Thyroid gland (tissue), 4 donors: ENCODE measurements at regions not wholly inside any gene's neighbourhood (a gene's known extent, or its start where the extent isn't known, plus 50 kb on each side); places are given as distances from the start of the nearest gene placed in this dataset.

Experiments used
- DNase-seq, 2 donors: peaks; one replicate each; pipeline ENCODE4 v3.0.0-alpha.2; 2019
- H3K27ac ChIP-seq, 3 donors: fragments of 200-600 bp; sonication (generic); 1 replicate in 2 of 3; 2 replicates in 1 of 3; pipeline ENCODE4 v1.5.1; 2016 to 2019; ENCODE audit warnings: mild to moderate bottlenecking in 1 of 3, moderate library complexity in 1 of 3
- H3K27me3 ChIP-seq: fragments of 200-600 bp; sonication (generic); one replicate; pipeline ENCODE4 v1.5.1; 2019
- H3K36me3 ChIP-seq, 2 donors: fragments of 200-600 bp; sonication (generic); one replicate each; pipeline ENCODE4 v1.5.1; 2016 to 2019
- H3K4me1 ChIP-seq, 2 donors: fragments of 200-600 bp; sonication (generic); one replicate each; pipeline ENCODE4 v1.5.1; 2017 to 2019
- H3K4me3 ChIP-seq, 3 donors: fragments of 200-600 bp; sonication (generic); replicated peaks in 1 of 3; 1 replicate in 2 of 3; 2 replicates in 1 of 3; pipeline ENCODE4 v1.5.1; 2016; ENCODE audit warnings: mild to moderate bottlenecking in 1 of 3
- H3K9me3 ChIP-seq: fragments of 200-600 bp; sonication (generic); one replicate; pipeline ENCODE4 v1.5.1; 2017
- POLR2A ChIP-seq, 2 donors: fragments of 450-650 bp; IDR thresholded peaks; one replicate each; pipeline ENCODE4 v1.6.1; 2017; ENCODE audit warnings: antibody characterized with exemption in 2 of 2, mild to moderate bottlenecking in 2 of 2, moderate library complexity in 1 of 2
- WGBS, 2 donors: methylation state at CpG; one replicate each; pipeline ENCODE4 v1.1.5; 2017; 5-methylcytosine and 5-hydroxymethylcytosine counted together
- intact Hi-C: fragments of 100-400 bp; cut with DNase I; formaldehyde crosslinking; loops from one replicate; pipeline ENCODE4 v1.15.1; 2023
- TF ChIP-seq, protein P1 (sequence below), 6 experiments: fragments of 200-600 bp in 3 of 6; fragments of 450-650 bp in 3 of 6; sonication (generic) in 3 of 6; IDR thresholded peaks; one replicate each; pipeline ENCODE4 v1.5.1; 2016 to 2019; ENCODE audit warnings: antibody characterized with exemption in 6 of 6, mild to moderate bottlenecking in 2 of 6, inconsistent platforms in 1 of 6, moderate library complexity in 1 of 6

DNA sequence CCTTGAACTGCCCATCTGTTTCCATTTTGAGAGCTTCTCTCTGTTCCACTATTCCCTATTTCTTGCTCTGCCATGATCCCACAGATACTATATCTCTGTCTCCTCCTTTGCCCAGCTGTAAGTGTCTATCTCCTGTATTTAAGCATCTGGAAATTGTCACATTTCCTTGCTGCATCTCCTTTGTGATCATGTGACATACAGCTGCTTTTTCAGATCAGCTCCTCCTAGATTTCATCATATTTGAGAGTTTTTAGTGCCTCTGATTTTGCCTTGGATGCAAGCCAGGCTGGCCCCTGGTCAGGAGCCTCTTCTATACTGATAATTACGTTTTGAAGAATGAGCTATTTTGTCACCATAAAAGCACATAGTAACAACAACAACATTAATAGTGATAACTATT is 131.7 kb upstream of the TNP1 start:
- no peak for DNase-seq
- Histone ChIP-seq H3K36me3 (no peaks in the 10 kb centered on the region), H3K27me3 (no peaks in the 10 kb centered on the region), H3K27ac (no peak overlapping the region), H3K4me1 (no peaks in the 10 kb centered on the region), H3K9me3 (no peaks in the 10 kb centered on the region), H3K4me3 (no peak overlapping the region)
- WGBS, 2 donors = 22 to 41% methylated on average over 1 of the region's 1 CpG
- no peak for TF ChIP-seq POLR2A (IDR thresholded peaks at IDR 0.05)
- TF ChIP-seq, protein P1, sequence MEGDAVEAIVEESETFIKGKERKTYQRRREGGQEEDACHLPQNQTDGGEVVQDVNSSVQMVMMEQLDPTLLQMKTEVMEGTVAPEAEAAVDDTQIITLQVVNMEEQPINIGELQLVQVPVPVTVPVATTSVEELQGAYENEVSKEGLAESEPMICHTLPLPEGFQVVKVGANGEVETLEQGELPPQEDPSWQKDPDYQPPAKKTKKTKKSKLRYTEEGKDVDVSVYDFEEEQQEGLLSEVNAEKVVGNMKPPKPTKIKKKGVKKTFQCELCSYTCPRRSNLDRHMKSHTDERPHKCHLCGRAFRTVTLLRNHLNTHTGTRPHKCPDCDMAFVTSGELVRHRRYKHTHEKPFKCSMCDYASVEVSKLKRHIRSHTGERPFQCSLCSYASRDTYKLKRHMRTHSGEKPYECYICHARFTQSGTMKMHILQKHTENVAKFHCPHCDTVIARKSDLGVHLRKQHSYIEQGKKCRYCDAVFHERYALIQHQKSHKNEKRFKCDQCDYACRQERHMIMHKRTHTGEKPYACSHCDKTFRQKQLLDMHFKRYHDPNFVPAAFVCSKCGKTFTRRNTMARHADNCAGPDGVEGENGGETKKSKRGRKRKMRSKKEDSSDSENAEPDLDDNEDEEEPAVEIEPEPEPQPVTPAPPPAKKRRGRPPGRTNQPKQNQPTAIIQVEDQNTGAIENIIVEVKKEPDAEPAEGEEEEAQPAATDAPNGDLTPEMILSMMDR (IDR thresholded peaks at IDR 0.05) = no peak
- intact Hi-C loops = no loop called here

DNA sequence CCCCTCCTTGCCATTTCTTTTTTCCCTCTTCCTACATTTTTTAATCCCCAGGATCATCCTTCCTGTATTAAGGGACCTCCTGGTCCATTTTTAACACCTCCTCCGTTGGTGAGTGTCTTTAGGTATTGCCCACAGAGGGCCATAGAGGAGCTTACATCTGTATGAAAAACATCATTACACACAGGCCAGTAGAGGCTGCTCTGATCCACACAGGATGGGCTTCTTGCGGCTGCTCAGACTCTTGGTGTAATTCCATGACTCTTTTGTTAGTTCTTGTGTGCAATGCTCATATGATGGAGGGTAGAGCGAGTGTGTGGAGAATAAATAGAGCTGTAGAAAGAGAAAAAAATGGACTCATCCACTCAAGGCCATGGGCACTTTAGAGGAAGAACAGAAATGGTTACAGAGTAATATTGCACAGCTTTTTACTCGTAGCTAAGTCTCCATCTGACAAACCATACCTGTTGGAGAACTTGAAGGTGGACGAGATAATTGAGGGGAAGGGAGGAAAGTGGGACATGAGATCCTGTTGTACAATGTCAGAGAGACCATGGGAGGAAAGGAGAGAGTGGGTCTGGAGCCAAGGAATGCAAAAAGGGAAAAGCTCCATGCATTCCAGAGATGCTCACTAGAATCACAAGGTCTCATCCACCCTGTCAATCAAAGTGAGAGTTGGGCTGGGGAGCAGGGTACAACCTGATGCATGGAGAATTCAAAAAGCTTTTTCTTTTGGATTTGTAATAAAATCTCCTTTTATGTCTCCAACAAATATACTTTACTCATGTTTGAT is 129.7 kb upstream of the TNP1 start:
- no peaks in the 10 kb centered on the region for H3K27me3 ChIP-seq
- intact Hi-C loops = no loop called here
- no peak overlapping the region for H3K4me3 ChIP-seq
- H3K36me3 ChIP-seq = no peaks in the 10 kb centered on the region
- H3K27ac ChIP-seq = no peak overlapping the region
- peaks cover 3 to 7% of the 10 kb centered on the region in 2 donors for H3K4me1 ChIP-seq
- H3K9me3 ChIP-seq = no peaks in the 10 kb centered on the region
- 82 to 86% methylated on average over 5 of the region's 5 CpGs for WGBS, 2 donors
- TF ChIP-seq, protein P1 (IDR thresholded peaks at IDR 0.05) = no peak
- no peak for TF ChIP-seq POLR2A (IDR thresholded peaks at IDR 0.05)
- DNase-seq = no peak

DNA sequence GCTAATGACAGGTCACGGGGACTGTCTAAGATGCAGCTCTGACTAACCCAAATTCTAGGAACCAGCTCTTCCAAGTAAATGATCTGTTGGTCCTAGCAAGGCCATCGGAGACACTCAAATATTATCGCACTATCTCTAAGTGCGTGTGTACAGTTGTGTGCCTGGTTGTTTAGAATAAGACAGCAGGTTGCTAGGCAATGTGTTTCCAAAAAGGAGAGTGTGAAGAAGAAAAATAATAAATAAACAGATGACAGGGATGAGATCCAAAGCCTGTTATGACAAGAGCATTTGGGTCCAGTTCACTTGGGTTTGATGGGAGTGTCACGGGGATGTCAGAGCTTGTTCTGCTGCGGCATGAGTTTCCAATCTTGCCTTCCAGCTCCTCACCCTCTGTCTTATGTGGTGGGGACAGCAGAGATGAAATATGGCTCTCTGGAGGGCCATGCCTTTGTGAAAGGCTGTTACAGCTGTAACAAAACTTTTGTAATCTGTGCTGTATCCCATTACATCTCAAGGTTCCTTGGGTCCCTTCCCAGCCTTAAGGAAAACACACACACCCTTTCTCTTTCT is 127.5 kb upstream of the TNP1 start:
- no peak overlapping the region for H3K4me3 ChIP-seq
- intact Hi-C loops = no loop called here
- peaks cover 5 to 11% of the 10 kb centered on the region in 2 donors for H3K4me1 ChIP-seq
- TF ChIP-seq, protein P1 (IDR thresholded peaks at IDR 0.05) = no peak
- no peak for TF ChIP-seq POLR2A (IDR thresholded peaks at IDR 0.05)
- H3K9me3 ChIP-seq = no peaks in the 10 kb centered on the region
- no peaks in the 10 kb centered on the region for H3K36me3 ChIP-seq
- no peak overlapping the region for H3K27ac ChIP-seq
- no peaks in the 10 kb centered on the region for H3K27me3 ChIP-seq
- DNase-seq = no peak
- WGBS, 2 donors = 79 to 84% methylated on average over 6 of the region's 6 CpGs

DNA sequence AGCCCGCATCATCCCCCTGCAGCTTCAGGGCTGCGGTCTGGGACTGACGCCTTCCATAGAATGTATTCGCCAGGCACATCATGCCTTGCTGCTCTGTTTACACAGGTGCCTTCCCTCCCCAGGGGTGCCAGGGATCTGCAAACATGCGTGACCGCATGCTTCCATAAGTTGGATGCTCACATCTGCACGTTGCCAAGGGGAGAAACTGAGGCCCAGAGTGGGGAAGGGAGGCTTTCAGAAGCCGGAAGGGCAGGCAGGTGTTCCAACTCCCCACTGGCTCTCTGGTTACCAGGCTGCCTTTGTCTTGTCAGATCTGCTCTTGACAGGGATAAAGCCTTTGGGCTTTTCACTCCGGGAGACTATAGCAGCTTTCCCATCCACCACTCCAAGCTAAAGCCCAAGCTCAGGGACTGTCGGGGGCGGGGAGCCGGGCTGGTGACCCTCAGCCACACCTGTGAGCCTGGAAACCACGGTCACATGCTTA is 125.8 kb upstream of the TNP1 start:
- no peaks in the 10 kb centered on the region for H3K27me3 ChIP-seq
- no peak for TF ChIP-seq POLR2A (IDR thresholded peaks at IDR 0.05)
- TF ChIP-seq, protein P1 (IDR thresholded peaks at IDR 0.05) = no peak

DNA sequence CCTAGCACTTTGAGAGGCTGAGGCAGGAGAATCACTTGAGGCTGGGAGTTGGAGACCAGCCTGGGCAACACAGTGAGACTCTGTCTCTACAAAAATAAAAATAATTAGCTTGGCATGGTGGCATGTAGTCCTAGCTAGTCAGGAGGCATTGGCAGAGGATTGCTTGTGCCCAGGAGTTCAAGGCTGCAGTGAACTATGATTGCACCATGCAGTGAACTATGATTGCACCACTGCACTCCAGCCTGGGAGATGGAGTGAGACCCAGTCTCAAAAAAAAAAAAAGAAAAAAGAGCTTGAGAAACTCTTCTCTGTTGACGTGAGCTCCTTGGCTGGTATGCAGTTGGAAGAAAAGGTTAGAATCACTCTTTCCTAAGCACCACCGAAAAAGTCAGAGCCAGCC is 125.1 kb upstream of the TNP1 start:
- H3K4me3 ChIP-seq = no peak overlapping the region
- TF ChIP-seq, protein P1 (IDR thresholded peaks at IDR 0.05) = no peak
- no peak for TF ChIP-seq POLR2A (IDR thresholded peaks at IDR 0.05)
- no peaks in the 10 kb centered on the region for H3K9me3 ChIP-seq
- DNase-seq = no peak
- intact Hi-C loops = loop anchor here (5.0 kb wide), 1 partner anchor 288 kb away; the partner anchor contains the start of gene IGFBP5
- H3K27me3 ChIP-seq = no peaks in the 10 kb centered on the region
- no peak overlapping the region for H3K27ac ChIP-seq
- H3K4me1 ChIP-seq = peaks cover 9 to 14% of the 10 kb centered on the region in 2 donors
- H3K36me3 ChIP-seq = no peaks in the 10 kb centered on the region
- 71 to 76% methylated on average over 2 of the region's 2 CpGs for WGBS, 2 donors

More for the DNA sequence above, 125.8 kb upstream of the TNP1 start:
- Histone ChIP-seq H3K36me3 (no peaks in the 10 kb centered on the region), H3K4me1 (peaks cover 9 to 14% of the 10 kb centered on the region in 2 donors), H3K27ac (no peak overlapping the region), H3K9me3 (no peaks in the 10 kb centered on the region), H3K4me3 (no peak overlapping the region)
- WGBS, 2 donors = 64% methylated on average over 10 to 13 of the region's 13 CpGs
- DNase-seq = peak; percentile 10 to 33
- intact Hi-C loops = no loop called here
